RCC 7860 (cell line): ENCODE measurements at regions not wholly inside any gene's neighbourhood (a gene's known extent, or its start where the extent isn't known, plus 50 kb on each side); places are given as distances from the start of the nearest gene placed in this dataset.

Experiments used
- DNase-seq: peaks from one replicate; pipeline ENCODE4 v3.0.0-alpha.2; 2015; ENCODE audit warnings: low spot score
- FAIRE-seq: peaks from 2 replicates; lab custom pipeline; 2012; peaks lifted over from hg19 to GRCh38; lab: Jason Lieb, UNC

- DNase-seq (no peak), FAIRE-seq (no peak)
Measured at GRCh38 chr13:64877176-64877575, 2353.0 kb downstream of the PCDH9 start.

- FAIRE-seq (no peak), DNase-seq (no peak)
Measured at GRCh38 chr13:64871742-64872141, 2358.4 kb downstream of the PCDH9 start.

- FAIRE-seq (no peak), DNase-seq (no peak)
Measured at GRCh38 chr13:64869539-64869938, 2360.6 kb downstream of the PCDH9 start.

GRCh38 chr13:64867856-64868255 is 2362.3 kb downstream of the PCDH9 start:
- FAIRE-seq = no peak
- DNase-seq = no peak

GRCh38 chr13:64866331-64866730 is 2363.8 kb downstream of the PCDH9 start:
- FAIRE-seq (no peak), DNase-seq (no peak)

- FAIRE-seq = no peak
- DNase-seq = no peak
Measured at GRCh38 chr13:64855506-64855905, 2374.6 kb downstream of the PCDH9 start.

- FAIRE-seq = no peak
- DNase-seq = no peak
Measured at GRCh38 chr13:64850017-64850416, 2380.1 kb downstream of the PCDH9 start.

GRCh38 chr13:64849196-64849595 is 2380.9 kb downstream of the PCDH9 start:
- DNase-seq (no peak), FAIRE-seq (no peak)

GRCh38 chr13:64847767-64848166 is 2382.4 kb downstream of the PCDH9 start:
- DNase-seq = no peak
- FAIRE-seq = no peak

GRCh38 chr13:64845110-64845509 is 2385.0 kb downstream of the PCDH9 start:
- DNase-seq (no peak), FAIRE-seq (no peak)

GRCh38 chr13:64819081-64819480 is 2411.1 kb downstream of the PCDH9 start:
- no peak for FAIRE-seq
- no peak for DNase-seq

- FAIRE-seq (no peak), DNase-seq (no peak)
Measured at GRCh38 chr13:64817691-64818090, 2412.4 kb downstream of the PCDH9 start.

GRCh38 chr13:64810750-64811149 is 2419.4 kb downstream of the PCDH9 start:
- FAIRE-seq = no peak
- DNase-seq = no peak

GRCh38 chr13:64808704-64809103 is 2421.4 kb downstream of the PCDH9 start:
- DNase-seq = no peak
- FAIRE-seq = no peak

GRCh38 chr13:64801768-64802167 is 2428.4 kb downstream of the PCDH9 start:
- FAIRE-seq (no peak), DNase-seq (no peak)

- no peak for DNase-seq
- FAIRE-seq = no peak
Measured at GRCh38 chr13:64798422-64798821, 2431.7 kb downstream of the PCDH9 start.

GRCh38 chr13:64793592-64793991 is 2436.5 kb downstream of the PCDH9 start:
- DNase-seq (no peak), FAIRE-seq (no peak)

GRCh38 chr13:64793131-64793530 is 2437.0 kb downstream of the PCDH9 start:
- FAIRE-seq = no peak

GRCh38 chr13:64791373-64791772 is 2438.8 kb downstream of the PCDH9 start:
- no peak for DNase-seq
- FAIRE-seq = no peak

More at GRCh38 chr13:64793131-64793530, 2437.0 kb downstream of the PCDH9 start:
- no peak for DNase-seq

GRCh38 chr13:64782466-64782865 is 2447.7 kb downstream of the PCDH9 start:
- no peak for FAIRE-seq
- DNase-seq = no peak

- no peak for FAIRE-seq
- no peak for DNase-seq
Measured at GRCh38 chr13:64778002-64778401, 2452.1 kb downstream of the PCDH9 start.

- DNase-seq (no peak), FAIRE-seq (no peak)
Measured at GRCh38 chr13:64774915-64775314, 2455.2 kb downstream of the PCDH9 start.

GRCh38 chr13:64770743-64771142 is 2459.4 kb downstream of the PCDH9 start:
- DNase-seq (no peak), FAIRE-seq (no peak)

- FAIRE-seq (no peak), DNase-seq (no peak)
Measured at GRCh38 chr13:64767054-64767453, 2463.1 kb downstream of the PCDH9 start.
